GM18498 (cell line): ENCODE measurements at regions not wholly inside any gene's neighbourhood (a gene's known extent, or its start where the extent isn't known, plus 50 kb on each side); places are given as distances from the start of the nearest gene placed in this dataset.

ENCODE experiments used
- ATAC-seq: cut with Tn5 transposase; IDR thresholded peaks from one replicate; pipeline ENCODE4 v1.9.1; 2021; ENCODE audit warnings: mild to moderate bottlenecking, moderate library complexity; ENCODE audit not compliant: unreplicated experiment

- ATAC-seq: no peak
These were observed 280.9 kb upstream of the FZD8 start for GRCh38 chr10:35922876-35923600.

GRCh38 chr10:35921866-35922350 is 279.8 kb upstream of the FZD8 start:
- no peak for ATAC-seq

GRCh38 chr10:35916791-35917190 is 274.7 kb upstream of the FZD8 start:
- ATAC-seq: no peak

- no peak for ATAC-seq
These were observed 271.5 kb upstream of the FZD8 start for GRCh38 chr10:35913628-35914027.

GRCh38 chr10:35912615-35913569 is 270.8 kb upstream of the FZD8 start:
- no peak for ATAC-seq

- no peak for ATAC-seq
These were observed 269.9 kb upstream of the FZD8 start for GRCh38 chr10:35911954-35912353.

GRCh38 chr10:35911233-35911632 is 269.1 kb upstream of the FZD8 start:
- no peak for ATAC-seq

- ATAC-seq: no peak
These were observed 268.1 kb upstream of the FZD8 start for GRCh38 chr10:35910234-35910633.

- no peak for ATAC-seq
These were observed 267.1 kb upstream of the FZD8 start for GRCh38 chr10:35909121-35909720.

GRCh38 chr10:35908451-35908850 is 266.4 kb upstream of the FZD8 start:
- ATAC-seq: no peak

GRCh38 chr10:35907548-35907947 is 265.5 kb upstream of the FZD8 start:
- ATAC-seq: no peak

- ATAC-seq: no peak
These were observed 264.1 kb upstream of the FZD8 start for GRCh38 chr10:35906155-35906554.

- ATAC-seq: no peak
These were observed 260.9 kb upstream of the FZD8 start for GRCh38 chr10:35903021-35903420.

GRCh38 chr10:35898716-35899440 is 256.8 kb upstream of the FZD8 start:
- ATAC-seq: no peak

GRCh38 chr10:35896001-35896400 is 253.9 kb upstream of the FZD8 start:
- ATAC-seq: no peak

- no peak for ATAC-seq
These were observed 253.2 kb upstream of the FZD8 start for GRCh38 chr10:35895331-35895730.

GRCh38 chr10:35892526-35892925 is 250.4 kb upstream of the FZD8 start:
- no peak for ATAC-seq

GRCh38 chr10:35890676-35891495 is 248.8 kb upstream of the FZD8 start:
- ATAC-seq: no peak

- no peak for ATAC-seq
These were observed 248.0 kb upstream of the FZD8 start for GRCh38 chr10:35889971-35890675.
